SK-N-SH treated with all-trans-retinoic acid at 6 μM for 48 hours (cell line): ENCODE measurements at regions not wholly inside any gene's neighbourhood (a gene's known extent, or its start where the extent isn't known, plus 50 kb on each side); places are given as distances from the start of the nearest gene placed in this dataset.

Experiments used
- ATAC-seq: fragments of 200-7000 bp; cut with Tn5 transposase; 3 replicates; pipeline ENCODE4 v1.9.1; 2020; ENCODE audit warnings: mild to moderate bottlenecking, moderate library complexity
- ARNTL ChIP-seq: fragments of 450-650 bp; formaldehyde crosslinking; IDR thresholded peaks from 2 replicates; pipeline ENCODE4 v1.5.0; 2020; ENCODE audit warnings: low read depth, mild to moderate bottlenecking, moderate library complexity, borderline replicate concordance
- CREB5 ChIP-seq: fragments of 250-450 bp; sonication (Bioruptor Pico); IDR thresholded peaks from 2 replicates; pipeline ENCODE4 v1.5.1; 2020; ENCODE audit warnings: low read depth, mild to moderate bottlenecking, moderate library complexity
- CSDC2 ChIP-seq: fragments of 250-450 bp; sonication (Bioruptor Pico); IDR thresholded peaks from 2 replicates; pipeline ENCODE4 v1.5.0; 2020; ENCODE audit warnings: mild to moderate bottlenecking, moderate library complexity
- CSRNP3 ChIP-seq: fragments of 250-450 bp; sonication (Bioruptor Pico); IDR thresholded peaks from 2 replicates; pipeline ENCODE4 v1.5.1; 2021; ENCODE audit warnings: mild to moderate bottlenecking, moderate library complexity
- ESRRG ChIP-seq: fragments of 250-450 bp; sonication (Bioruptor Pico); IDR thresholded peaks from 2 replicates; pipeline ENCODE4 v1.6.1; 2021; ENCODE audit warnings: mild to moderate bottlenecking
- GLIS3 ChIP-seq: fragments of 250-450 bp; sonication (Bioruptor Pico); IDR thresholded peaks from 2 replicates; pipeline ENCODE4 v1.5.0; 2020; ENCODE audit warnings: mild to moderate bottlenecking, moderate library complexity
- ISL1 ChIP-seq: fragments of 250-450 bp; sonication (Bioruptor Pico); IDR thresholded peaks from 2 replicates; pipeline ENCODE4 v2.1.2; 2022; ENCODE audit warnings: mild to moderate bottlenecking, moderate library complexity
- OSR1 ChIP-seq: fragments of 250-450 bp; sonication (Bioruptor Pico); IDR thresholded peaks from 2 replicates; pipeline ENCODE4 v1.8.0; 2022; ENCODE audit warnings: moderate library complexity, mild to moderate bottlenecking, inconsistent platforms
- PATZ1 ChIP-seq: fragments of 250-450 bp; sonication (Bioruptor Pico); IDR thresholded peaks from 2 replicates; pipeline ENCODE4 v1.8.0; 2020; ENCODE audit warnings: mild to moderate bottlenecking, moderate library complexity, borderline replicate concordance
- POU6F1 ChIP-seq: fragments of 250-450 bp; sonication (Bioruptor Pico); IDR thresholded peaks from 2 replicates; pipeline ENCODE4 v1.8.0; 2021; ENCODE audit warnings: low read depth, mild to moderate bottlenecking, moderate library complexity, borderline replicate concordance
- PPARA ChIP-seq: fragments of 250-450 bp; sonication (Bioruptor Pico); IDR thresholded peaks from 2 replicates; pipeline ENCODE4 v1.5.0; 2020; ENCODE audit warnings: mild to moderate bottlenecking, borderline replicate concordance
- RARB ChIP-seq: fragments of 250-450 bp; sonication (Bioruptor Pico); IDR thresholded peaks from 2 replicates; pipeline ENCODE4 v1.8.0; 2021; ENCODE audit warnings: mild to moderate bottlenecking, moderate library complexity
- SNAI2 ChIP-seq: fragments of 250-450 bp; sonication (Bioruptor Pico); IDR thresholded peaks from 2 replicates; pipeline ENCODE4 v1.5.0; 2020; ENCODE audit warnings: mild to moderate bottlenecking, moderate library complexity
- TCF4 ChIP-seq: fragments of 250-450 bp; sonication (Bioruptor Pico); IDR thresholded peaks from 2 replicates; pipeline ENCODE4 v1.8.0; 2021; ENCODE audit warnings: mild to moderate bottlenecking, moderate library complexity, borderline replicate concordance
- TOX ChIP-seq: fragments of 250-450 bp; sonication (Bioruptor Pico); IDR thresholded peaks from 2 replicates; pipeline ENCODE4 v1.8.0; 2021; ENCODE audit warnings: mild to moderate bottlenecking, moderate library complexity, borderline replicate concordance
- TSHZ2 ChIP-seq: fragments of 250-450 bp; sonication (Bioruptor Pico); IDR thresholded peaks from 2 replicates; pipeline ENCODE4 v1.5.0; 2020; ENCODE audit warnings: mild to moderate bottlenecking, moderate library complexity
- ZFP3 ChIP-seq: fragments of 250-450 bp; sonication (Bioruptor Pico); IDR thresholded peaks from 2 replicates; pipeline ENCODE4 v1.5.0; 2020; ENCODE audit warnings: mild to moderate bottlenecking, moderate library complexity
- ZFP30 ChIP-seq: fragments of 450-650 bp; formaldehyde crosslinking; IDR thresholded peaks from 2 replicates; pipeline ENCODE4 v1.5.0; 2022; ENCODE audit warnings: mild to moderate bottlenecking, moderate library complexity
- ZNF565 ChIP-seq: fragments of 450-650 bp; formaldehyde crosslinking; conservative IDR thresholded peaks from 2 replicates; pipeline ENCODE4 v1.5.0; 2020; ENCODE audit warnings: low read depth, mild to moderate bottlenecking, moderate library complexity
- ZNF70 ChIP-seq: fragments of 450-650 bp; formaldehyde crosslinking; IDR thresholded peaks from 2 replicates; pipeline ENCODE4 v1.5.0; 2020; ENCODE audit warnings: mild to moderate bottlenecking, moderate library complexity
- ZNF8 ChIP-seq: fragments of 450-650 bp; formaldehyde crosslinking; IDR thresholded peaks from 2 replicates; pipeline ENCODE4 v1.5.0; 2020; ENCODE audit warnings: mild to moderate bottlenecking, moderate library complexity

- ATAC-seq = no peak
- no peak for TF ChIP-seq TCF4 (CRISPR knock-in tag)
- TF ChIP-seq TOX (CRISPR knock-in tag) = no peak
These were observed 659.4 kb upstream of the ADAMTS16 start for GRCh38 chr5:4480528-4481349.

- TF ChIP-seq RARB = no peak
- no peak for TF ChIP-seq ZNF8 (CRISPR knock-in tag)
- no peak for TF ChIP-seq CSRNP3
- no peak for TF ChIP-seq CREB5 (CRISPR knock-in tag)
- no peak for TF ChIP-seq TSHZ2 (CRISPR knock-in tag)
- no peak for TF ChIP-seq ZFP3
- TF ChIP-seq PATZ1 (CRISPR knock-in tag) = no peak
- no peak for TF ChIP-seq PPARA (CRISPR knock-in tag)
- no peak for TF ChIP-seq OSR1
- TF ChIP-seq ZNF565 = no peak
- no peak for TF ChIP-seq CSDC2 (CRISPR knock-in tag)
- no peak for TF ChIP-seq TCF4 (CRISPR knock-in tag)
- ATAC-seq = no peak
These were observed 652.5 kb upstream of the ADAMTS16 start for GRCh38 chr5:4487581-4487980.

GRCh38 chr5:4511996-4512656 lies 628.0 kb upstream of the ADAMTS16 start:
- no peak for TF ChIP-seq POU6F1 (CRISPR knock-in tag)
- TF ChIP-seq ZNF8 (CRISPR knock-in tag) = no peak
- TF ChIP-seq OSR1 = no peak
- TF ChIP-seq GLIS3 (CRISPR knock-in tag) = no peak
- TF ChIP-seq CSRNP3 = no peak
- TF ChIP-seq ZNF70 (CRISPR knock-in tag) = no peak
- no peak for TF ChIP-seq ZFP30 (CRISPR knock-in tag)
- no peak for TF ChIP-seq ARNTL
- TF ChIP-seq ISL1 (CRISPR knock-in tag) = no peak
- TF ChIP-seq CSDC2 (CRISPR knock-in tag) = no peak
- TF ChIP-seq ESRRG (CRISPR knock-in tag) = no peak
- TF ChIP-seq RARB = no peak
- TF ChIP-seq SNAI2 (CRISPR knock-in tag) = no peak
- ATAC-seq = peak; percentile 25; the same call in 1 of the 3 replicates
